HEK293T (cell line): ENCODE measurements at regions not wholly inside any gene's neighbourhood (a gene's known extent, or its start where the extent isn't known, plus 50 kb on each side); places are given as distances from the start of the nearest gene placed in this dataset.

Experiments
- ELF4 ChIP-seq: fragments of 450-650 bp; IDR thresholded peaks from 2 replicates; pipeline ENCODE4 v1.6.1; 2017; ENCODE audit warnings: antibody characterized with exemption
- FOXK2 ChIP-seq: fragments of 450-650 bp; IDR thresholded peaks from 2 replicates; pipeline ENCODE4 v1.6.1; 2016; ENCODE audit warnings: mild to moderate bottlenecking
- FOXM1 ChIP-seq: fragments of 450-650 bp; IDR thresholded peaks from 2 replicates; pipeline ENCODE4 v1.6.1; 2017; ENCODE audit warnings: mild to moderate bottlenecking, borderline replicate concordance
- HDGF ChIP-seq: fragments of 450-650 bp; IDR thresholded peaks from 2 replicates; pipeline ENCODE4 v1.6.1; 2017; ENCODE audit warnings: antibody characterized with exemption, borderline replicate concordance
- NFRKB ChIP-seq: fragments of 450-650 bp; IDR thresholded peaks from 2 replicates; pipeline ENCODE4 v1.6.1; 2016; ENCODE audit warnings: mild to moderate bottlenecking, moderate library complexity
- PKNOX1 ChIP-seq: fragments of 450-650 bp; IDR thresholded peaks from 2 replicates; pipeline ENCODE4 v1.6.1; 2016
- SP1 ChIP-seq: fragments of 450-650 bp; IDR thresholded peaks from 2 replicates; pipeline ENCODE4 v1.6.1; 2017
- SUZ12 ChIP-seq: fragments of 450-650 bp; IDR thresholded peaks from 2 replicates; pipeline ENCODE4 v1.6.1; 2016; ENCODE audit warnings: mild to moderate bottlenecking
- TARDBP ChIP-seq: fragments of 450-650 bp; IDR thresholded peaks from 2 replicates; pipeline ENCODE4 v1.6.1; 2016
- ZNF384 ChIP-seq: fragments of 450-650 bp; IDR thresholded peaks from 2 replicates; pipeline ENCODE4 v1.6.1; 2016

GRCh38 chr2:145228506-145228905, 708.6 kb upstream of the ZEB2 start:
- TF ChIP-seq SP1 (no peak), NFRKB (no peak), TARDBP (no peak), FOXM1 (no peak), SUZ12 (no peak), ZNF384 (no peak), FOXK2 (no peak), PKNOX1 (no peak), HDGF (no peak), ELF4 (no peak)
